ENCODE measurements at regions not wholly inside any gene's neighbourhood (a gene's known extent, or its start where the extent isn't known, plus 50 kb on each side); places are given as distances from the start of the nearest gene placed in this dataset.

GRCh38 chr11:128294001-128294670, 293.2 kb downstream of the ETS1 start:
- no peak for TF ChIP-seq CTCF (conservative IDR thresholded peaks at IDR 0.05; ENCODE audit: low read length)
- TF ChIP-seq EZH2phosphoT487 (IDR thresholded peaks at IDR 0.05; ENCODE audit: borderline replicate concordance, low read depth, low read length): no peak
